ENCODE measurements at regions not wholly inside any gene's neighbourhood (a gene's known extent, or its start where the extent isn't known, plus 50 kb on each side); places are given as distances from the start of the nearest gene placed in this dataset.

DNA sequence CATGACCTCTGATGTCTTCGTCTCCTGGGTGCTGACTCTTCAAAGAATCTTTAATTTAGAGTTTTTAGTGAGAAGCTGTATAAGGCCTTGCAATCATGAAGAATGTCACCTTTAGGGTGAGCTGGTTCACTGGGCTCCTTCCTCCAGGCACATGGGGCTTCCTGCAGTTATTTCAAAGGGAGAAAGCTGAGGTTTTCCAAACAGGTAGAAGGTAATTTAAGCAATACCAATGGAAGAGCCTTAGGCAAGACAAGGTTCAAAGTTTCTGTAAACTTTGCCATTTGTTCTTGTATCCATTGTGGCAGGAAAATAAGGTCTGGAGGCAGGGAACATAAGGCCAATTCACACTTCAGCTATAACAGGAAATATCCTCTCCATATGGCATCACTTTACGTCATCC, 88.0 kb upstream of the EIF5 start:
- Histone ChIP-seq H3K9me3 (no peaks in the 10 kb centered on the region), H3K27me3 (peaks cover 21% of the 10 kb centered on the region), H3K4me3 (ENCODE audit: low read depth in 1 of 2, low read length in 1 of 2) (no peak overlapping the region), H3K27ac (no peak overlapping the region), H3K36me3 (no peaks in the 10 kb centered on the region), H3K4me1 (ENCODE audit: control insufficient read depth in 1 of 2, insufficient read depth in 1 of 2, low read depth in 1 of 2, low read length in 1 of 2) (peaks cover 25 to 29% of the 10 kb centered on the region in 2 experiments)
- TF ChIP-seq, protein P1, sequence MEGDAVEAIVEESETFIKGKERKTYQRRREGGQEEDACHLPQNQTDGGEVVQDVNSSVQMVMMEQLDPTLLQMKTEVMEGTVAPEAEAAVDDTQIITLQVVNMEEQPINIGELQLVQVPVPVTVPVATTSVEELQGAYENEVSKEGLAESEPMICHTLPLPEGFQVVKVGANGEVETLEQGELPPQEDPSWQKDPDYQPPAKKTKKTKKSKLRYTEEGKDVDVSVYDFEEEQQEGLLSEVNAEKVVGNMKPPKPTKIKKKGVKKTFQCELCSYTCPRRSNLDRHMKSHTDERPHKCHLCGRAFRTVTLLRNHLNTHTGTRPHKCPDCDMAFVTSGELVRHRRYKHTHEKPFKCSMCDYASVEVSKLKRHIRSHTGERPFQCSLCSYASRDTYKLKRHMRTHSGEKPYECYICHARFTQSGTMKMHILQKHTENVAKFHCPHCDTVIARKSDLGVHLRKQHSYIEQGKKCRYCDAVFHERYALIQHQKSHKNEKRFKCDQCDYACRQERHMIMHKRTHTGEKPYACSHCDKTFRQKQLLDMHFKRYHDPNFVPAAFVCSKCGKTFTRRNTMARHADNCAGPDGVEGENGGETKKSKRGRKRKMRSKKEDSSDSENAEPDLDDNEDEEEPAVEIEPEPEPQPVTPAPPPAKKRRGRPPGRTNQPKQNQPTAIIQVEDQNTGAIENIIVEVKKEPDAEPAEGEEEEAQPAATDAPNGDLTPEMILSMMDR (IDR thresholded peaks at IDR 0.05), result no peak

DNA sequence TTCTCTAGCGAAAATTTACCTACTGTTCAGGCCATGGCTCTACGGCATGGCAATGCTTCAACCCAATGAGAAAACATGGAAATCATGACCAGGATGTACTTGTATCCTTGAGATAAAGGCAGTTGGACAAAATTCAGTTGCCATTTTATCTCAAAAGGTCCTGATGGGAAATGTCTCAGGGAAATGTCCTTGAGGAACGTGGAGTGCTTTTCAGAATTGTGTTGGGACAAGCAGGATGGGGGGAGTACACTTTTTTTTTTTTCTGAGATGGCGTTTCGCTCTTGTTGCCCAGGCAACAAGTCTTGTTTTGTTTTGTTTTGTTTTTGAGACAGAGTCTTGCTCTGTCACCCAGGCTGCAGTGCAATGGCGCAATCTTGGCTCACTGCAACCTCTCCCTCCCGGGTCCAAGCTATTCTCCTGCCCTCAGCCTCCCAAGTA, 86.8 kb upstream of the EIF5 start:
- no peaks in the 10 kb centered on the region for H3K9me3 ChIP-seq
- TF ChIP-seq, protein P1 (IDR thresholded peaks at IDR 0.05), result no peak
- no peak overlapping the region for H3K27ac ChIP-seq
- no peak overlapping the region for H3K4me3 ChIP-seq (ENCODE audit: low read depth in 1 of 2, low read length in 1 of 2)
- no peaks in the 10 kb centered on the region for H3K36me3 ChIP-seq
- peaks cover 17 to 23% of the 10 kb centered on the region in 2 experiments for H3K4me1 ChIP-seq (ENCODE audit: control insufficient read depth in 1 of 2, insufficient read depth in 1 of 2, low read depth in 1 of 2, low read length in 1 of 2)
- H3K27me3 ChIP-seq, result peaks cover 21% of the 10 kb centered on the region

DNA sequence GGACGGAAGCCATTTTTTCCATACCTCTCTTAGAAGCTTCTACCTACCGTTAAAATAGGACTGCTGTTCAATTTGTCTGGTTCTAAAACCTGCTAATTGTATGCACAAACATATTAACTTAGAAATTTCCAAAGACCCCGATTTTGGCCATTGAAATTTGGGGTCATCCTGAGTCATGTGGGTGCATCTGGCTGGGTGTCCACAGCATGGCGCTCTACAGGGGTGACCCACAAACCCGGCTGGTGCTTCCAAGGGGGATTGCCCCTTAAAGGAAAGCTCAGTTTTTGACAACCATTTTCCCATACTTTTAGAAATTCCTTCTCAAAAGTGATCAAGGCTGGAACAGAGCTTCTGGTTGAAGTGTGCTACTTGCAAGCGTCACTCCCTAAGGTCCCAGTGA, 83.9 kb upstream of the EIF5 start:
- TF ChIP-seq, protein P1 (IDR thresholded peaks at IDR 0.05), result no peak
- Histone ChIP-seq H3K4me1 (ENCODE audit: control insufficient read depth in 1 of 2, insufficient read depth in 1 of 2, low read depth in 1 of 2, low read length in 1 of 2) (peaks cover 11 to 12% of the 10 kb centered on the region in 2 experiments), H3K27me3 (peaks cover 27% of the 10 kb centered on the region), H3K36me3 (no peaks in the 10 kb centered on the region), H3K9me3 (no peaks in the 10 kb centered on the region), H3K4me3 (ENCODE audit: low read depth in 1 of 2, low read length in 1 of 2) (no peak overlapping the region), H3K27ac (no peak overlapping the region)

DNA sequence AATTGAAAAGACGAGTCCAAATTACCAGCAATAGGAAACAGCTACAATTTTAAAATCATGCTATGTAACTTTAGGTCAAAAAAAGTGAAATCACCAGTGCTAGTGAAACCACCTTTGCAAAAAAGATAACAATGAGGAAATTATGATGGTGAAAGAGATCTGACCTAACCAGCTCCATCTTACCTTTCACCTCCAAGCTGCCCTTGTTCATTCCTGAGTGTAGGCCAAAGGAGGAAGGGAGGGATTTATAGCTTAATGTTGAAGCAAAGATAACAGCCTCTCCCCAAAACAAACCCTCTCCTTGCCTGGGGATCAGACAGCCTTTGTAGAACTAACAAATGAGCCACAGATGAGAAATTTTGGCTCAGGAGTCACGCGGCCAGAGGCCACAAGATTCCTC, 83.2 kb upstream of the EIF5 start:
- H3K27ac ChIP-seq, result no peak overlapping the region
- H3K4me3 ChIP-seq (ENCODE audit: low read depth in 1 of 2, low read length in 1 of 2), result no peak overlapping the region
- no peaks in the 10 kb centered on the region for H3K9me3 ChIP-seq
- H3K36me3 ChIP-seq, result no peaks in the 10 kb centered on the region
- H3K27me3 ChIP-seq, result peaks cover 27% of the 10 kb centered on the region
- peaks cover 11 to 12% of the 10 kb centered on the region in 2 experiments for H3K4me1 ChIP-seq (ENCODE audit: control insufficient read depth in 1 of 2, insufficient read depth in 1 of 2, low read depth in 1 of 2, low read length in 1 of 2)
- TF ChIP-seq, protein P1 (IDR thresholded peaks at IDR 0.05), result no peak

DNA sequence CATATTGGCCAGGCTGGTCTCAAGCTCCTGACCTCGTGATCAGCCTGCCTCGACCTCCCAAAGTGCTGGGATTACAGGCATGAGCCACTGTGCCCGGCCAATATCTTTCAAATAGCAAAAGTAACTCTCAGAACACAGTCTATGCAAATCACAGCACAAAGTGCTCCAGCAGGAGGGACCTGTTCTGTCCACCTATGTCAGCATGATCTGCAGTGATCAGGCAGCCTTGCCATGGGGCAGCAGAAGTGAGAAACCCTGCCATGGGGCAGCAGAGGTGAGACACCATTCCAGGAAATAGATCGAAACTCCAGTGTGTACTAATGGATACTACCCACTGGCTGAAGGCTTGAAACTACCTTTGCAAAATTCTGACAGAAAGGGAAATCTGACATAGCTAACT, 78.5 kb upstream of the EIF5 start:
- TF ChIP-seq, protein P1 (IDR thresholded peaks at IDR 0.05), result no peak
- no peak overlapping the region for H3K27ac ChIP-seq
- H3K9me3 ChIP-seq, result no peaks in the 10 kb centered on the region
- peaks cover 52% of the 10 kb centered on the region for H3K27me3 ChIP-seq
- peaks cover 8 to 12% of the 10 kb centered on the region in 2 experiments for H3K4me1 ChIP-seq (ENCODE audit: control insufficient read depth in 1 of 2, insufficient read depth in 1 of 2, low read depth in 1 of 2, low read length in 1 of 2)
- no peaks in the 10 kb centered on the region for H3K36me3 ChIP-seq
- H3K4me3 ChIP-seq (ENCODE audit: low read depth in 1 of 2, low read length in 1 of 2), result no peak overlapping the region

DNA sequence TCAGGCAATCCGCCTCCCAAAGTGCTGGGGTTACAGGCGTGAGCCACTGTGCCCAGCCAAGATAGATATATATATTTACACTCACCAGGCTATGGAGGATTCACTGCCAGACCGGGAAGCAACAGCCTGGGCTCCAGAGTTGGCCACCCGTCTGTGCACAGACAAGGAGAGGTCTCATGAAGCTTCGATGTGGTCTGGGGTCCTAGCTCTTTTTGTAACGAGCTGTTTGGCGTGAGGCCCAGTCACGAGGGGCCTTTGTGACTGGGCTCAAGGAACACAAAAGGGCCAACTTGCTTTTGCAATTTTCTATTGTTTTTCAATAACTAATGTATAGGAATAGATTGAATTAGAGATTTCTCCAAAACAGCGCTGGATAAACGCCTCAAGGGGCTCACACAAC, 77.6 kb upstream of the EIF5 start:
- H3K9me3 ChIP-seq, result no peaks in the 10 kb centered on the region
- peaks cover 4 to 9% of the 10 kb centered on the region in 2 experiments for H3K4me1 ChIP-seq (ENCODE audit: control insufficient read depth in 1 of 2, insufficient read depth in 1 of 2, low read depth in 1 of 2, low read length in 1 of 2)
- H3K4me3 ChIP-seq (ENCODE audit: low read depth in 1 of 2, low read length in 1 of 2), result no peak overlapping the region
- H3K27me3 ChIP-seq, result peaks cover 60% of the 10 kb centered on the region
- no peak overlapping the region for H3K27ac ChIP-seq
- TF ChIP-seq, protein P1 (IDR thresholded peaks at IDR 0.05), result no peak
- no peaks in the 10 kb centered on the region for H3K36me3 ChIP-seq
